RPMI7951 (cell line): ENCODE measurements at regions not wholly inside any gene's neighbourhood (a gene's known extent, or its start where the extent isn't known, plus 50 kb on each side); places are given as distances from the start of the nearest gene placed in this dataset.

Experiments
- DNase-seq: peaks from one replicate; pipeline ENCODE4 v3.0.0-alpha.2; 2012; ENCODE audit warnings: low read depth

DNA sequence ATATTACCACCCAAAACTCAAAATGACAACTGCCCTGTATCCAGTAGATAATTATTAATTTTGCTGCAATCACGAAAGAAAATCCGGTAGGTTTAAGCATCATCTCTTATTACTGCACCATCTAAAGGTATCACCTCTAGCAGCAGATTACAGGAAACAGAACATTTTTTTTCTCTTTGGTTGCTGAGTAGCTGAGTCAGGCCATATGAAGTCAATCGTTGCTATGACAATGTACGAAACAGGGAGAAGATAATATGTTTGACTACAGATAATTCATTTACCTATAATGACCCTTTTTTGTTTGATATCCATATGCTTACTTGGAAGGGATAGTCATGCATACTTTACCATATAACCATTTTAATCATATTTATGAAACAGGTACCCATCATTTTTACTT, 831.6 kb upstream of the CHAC2 start:
- DNase-seq = no peak

DNA sequence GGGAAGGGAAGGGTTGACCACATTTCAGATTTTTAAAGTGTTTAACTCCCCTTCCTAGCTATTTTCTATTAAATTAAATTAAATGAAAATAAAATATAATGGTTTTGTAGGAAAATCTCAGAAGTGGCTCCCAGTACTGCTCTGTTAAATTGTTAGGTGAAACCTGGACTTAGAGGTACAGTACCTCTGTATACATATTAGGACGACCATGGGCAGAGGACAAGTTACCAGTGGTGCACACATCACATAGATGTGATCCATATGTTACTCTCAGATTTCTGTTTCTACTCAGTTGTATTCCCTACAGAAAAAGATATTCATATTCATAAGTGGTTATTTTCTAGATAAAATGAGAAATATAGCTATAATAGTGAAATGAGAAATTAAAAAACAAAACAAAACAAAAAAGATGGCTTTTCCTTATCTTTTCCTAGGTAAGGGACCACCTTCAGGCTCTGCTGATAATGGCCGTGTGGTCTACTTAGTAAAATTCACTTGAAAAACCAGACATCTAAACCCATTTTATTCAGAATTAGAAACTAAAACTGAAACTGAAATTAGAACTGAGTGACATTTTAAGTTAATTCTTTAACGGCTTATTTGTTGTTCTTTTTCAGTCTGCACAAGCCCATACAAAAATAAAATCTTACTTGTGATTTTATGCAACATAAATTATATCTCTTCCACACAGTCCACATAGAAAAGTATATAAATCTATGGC, 832.5 kb upstream of the CHAC2 start:
- DNase-seq = no peak

DNA sequence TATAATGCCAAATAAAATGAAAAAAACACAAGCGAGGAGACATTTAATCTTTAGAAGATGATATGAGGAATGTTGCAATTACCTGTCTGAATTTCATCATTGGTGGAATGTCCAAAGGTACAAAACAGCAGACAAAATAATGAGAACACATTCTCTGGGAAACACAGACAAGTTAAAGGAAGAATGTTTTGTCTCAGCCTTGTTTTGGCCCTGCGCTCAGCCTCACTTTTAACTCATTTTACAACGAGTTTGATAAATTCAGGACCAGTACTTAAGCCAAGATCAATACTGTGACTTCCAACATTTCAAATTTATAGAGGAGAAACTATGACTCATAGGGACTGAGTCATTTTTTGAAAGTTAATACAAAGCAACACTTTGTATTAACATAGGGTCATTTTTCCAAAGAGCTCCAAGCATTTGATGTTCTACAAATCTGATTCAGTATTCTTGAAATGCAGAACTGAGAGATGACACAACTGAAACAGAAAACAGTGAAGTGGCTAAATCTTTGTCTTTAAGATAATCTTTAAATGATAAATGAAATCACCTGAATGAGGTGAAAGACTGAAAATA, 833.2 kb upstream of the CHAC2 start:
- DNase-seq = peak; percentile 11

DNA sequence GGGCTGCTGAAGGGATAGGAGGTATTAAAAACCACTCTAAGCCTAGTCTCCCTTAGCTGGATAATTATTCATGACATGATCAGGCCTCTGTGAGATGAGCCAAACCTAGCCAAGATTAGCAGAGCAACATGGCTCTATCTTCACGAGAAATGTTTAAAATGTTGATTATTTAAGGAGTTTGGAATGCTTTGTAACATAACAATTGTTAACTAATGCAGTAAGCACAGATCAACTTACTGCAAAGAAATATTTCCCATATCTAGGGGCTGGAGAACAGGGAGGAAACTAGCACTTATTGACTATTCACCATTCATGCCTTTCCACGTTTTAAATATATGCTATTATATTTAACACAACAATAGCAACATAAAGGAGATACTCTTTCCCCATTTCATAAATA, 833.7 kb upstream of the CHAC2 start:
- no peak for DNase-seq

DNA sequence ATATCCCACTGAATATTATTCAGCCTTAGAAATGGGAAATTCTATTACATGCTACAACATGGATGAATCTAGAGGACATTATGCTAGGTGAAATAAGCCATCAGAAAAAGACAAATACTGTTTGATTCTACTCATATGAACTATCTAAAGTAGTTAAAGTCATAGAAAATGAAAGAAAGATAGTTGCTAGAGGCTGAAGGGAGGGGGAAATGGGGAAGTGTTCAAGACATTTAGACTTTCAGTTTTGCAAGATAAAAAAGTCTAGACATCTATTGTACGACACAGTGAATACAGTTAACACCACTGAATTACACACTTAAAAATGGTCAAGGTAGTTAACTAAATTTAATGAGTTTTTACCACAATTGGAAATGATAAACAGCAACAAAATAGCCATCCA, 835.9 kb upstream of the CHAC2 start:
- DNase-seq = no peak

DNA sequence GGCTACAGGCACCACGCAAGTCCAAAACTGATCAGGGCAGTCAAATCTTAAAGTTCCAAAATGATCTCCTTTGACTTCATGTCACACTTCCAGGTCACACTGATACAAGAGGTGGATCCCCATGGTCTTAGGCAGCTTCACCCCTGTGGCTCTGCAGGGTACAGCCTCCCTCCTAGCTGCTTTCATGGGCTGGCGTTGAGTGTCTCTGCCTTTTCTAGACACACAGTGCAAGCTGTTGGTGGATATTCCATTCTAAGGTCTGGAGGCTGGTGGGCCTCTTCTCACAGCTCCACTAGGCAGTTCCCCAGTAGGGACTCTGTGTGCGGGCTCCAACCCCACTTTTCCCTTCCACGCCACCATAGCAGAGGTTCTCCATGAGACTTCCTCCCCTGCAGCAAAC, 838.2 kb upstream of the CHAC2 start:
- DNase-seq = no peak

DNA sequence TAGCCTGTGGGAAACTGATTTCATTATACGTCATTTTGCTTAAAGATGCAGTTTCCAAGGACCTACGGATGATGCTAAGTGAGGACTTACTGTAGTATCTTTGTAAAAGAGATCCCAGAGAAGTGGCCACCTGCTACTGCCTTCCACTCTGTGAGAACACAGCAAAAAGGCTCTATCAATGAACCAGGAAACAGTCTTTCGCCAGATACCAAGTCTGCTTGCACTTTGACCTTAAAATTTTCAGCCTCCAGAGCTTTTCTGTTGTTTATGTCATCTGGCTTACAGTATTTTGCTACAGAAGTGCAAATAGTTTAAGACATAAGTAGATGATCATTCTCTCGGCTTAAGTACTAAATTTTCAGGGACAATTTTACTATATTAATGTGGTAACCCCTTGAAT, 847.9 kb upstream of the CHAC2 start:
- DNase-seq = no peak

DNA sequence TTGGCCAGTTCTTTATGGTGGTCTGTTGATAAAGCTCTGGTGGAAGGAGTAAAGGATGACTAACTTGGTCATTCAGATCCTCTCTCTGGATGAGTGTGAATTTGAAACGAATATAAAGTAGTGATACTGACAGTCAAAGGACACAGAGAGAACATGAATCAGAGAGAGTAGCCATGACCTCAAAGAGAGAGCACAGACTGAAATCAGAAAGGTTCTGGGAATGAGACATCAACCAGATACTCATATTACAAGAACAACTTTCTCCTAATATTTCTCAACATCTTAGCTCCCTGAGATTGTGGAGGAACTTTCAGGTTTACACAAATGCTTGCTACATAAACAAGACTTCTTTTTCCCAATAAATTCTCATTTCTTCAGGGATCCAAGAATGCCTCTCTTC, 849.1 kb upstream of the CHAC2 start:
- no peak for DNase-seq

DNA sequence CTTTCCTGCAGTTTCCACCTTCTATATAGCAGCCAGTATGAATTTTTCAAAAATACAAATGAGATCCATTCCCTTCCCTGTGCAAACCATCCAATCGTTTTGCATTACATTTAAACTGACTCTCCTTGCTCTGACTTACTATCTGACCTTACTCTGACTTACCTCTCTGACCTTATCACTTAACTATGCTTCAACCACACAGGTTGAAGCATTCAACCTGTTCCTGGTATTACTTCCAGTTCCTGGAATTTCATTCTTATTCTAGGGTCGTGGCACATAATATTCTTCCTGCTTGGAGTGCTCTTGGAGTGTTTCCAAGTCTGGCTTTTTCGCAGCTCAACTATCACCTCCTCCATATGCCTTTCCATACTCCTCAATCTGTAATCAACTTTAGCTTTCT, 850.6 kb upstream of the CHAC2 start:
- DNase-seq = no peak

DNA sequence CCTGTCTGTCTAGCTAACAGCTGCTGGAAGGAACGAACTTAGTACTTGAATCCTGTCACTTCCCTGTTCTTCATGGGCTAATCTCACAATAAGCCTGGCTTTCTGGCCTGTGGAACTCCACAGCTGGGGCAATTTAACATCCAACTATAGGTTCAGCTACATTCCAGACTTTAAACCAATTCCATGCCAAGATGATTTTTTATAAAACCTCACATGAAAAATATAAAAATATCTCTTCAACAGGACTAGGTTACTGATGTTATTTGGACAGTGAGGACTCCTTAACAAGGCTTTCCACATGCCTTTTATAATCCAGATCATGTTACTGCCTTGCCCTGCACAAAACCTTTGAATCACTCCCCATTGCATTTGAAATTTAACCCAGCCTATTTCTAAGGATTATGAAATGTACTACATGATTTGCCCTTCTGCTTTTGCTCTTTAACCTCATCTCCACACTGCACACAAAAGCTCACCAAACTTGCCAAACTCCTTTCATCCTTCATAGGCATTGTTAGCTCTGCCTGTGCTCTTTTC, 863.2 kb upstream of the CHAC2 start:
- no peak for DNase-seq

DNA sequence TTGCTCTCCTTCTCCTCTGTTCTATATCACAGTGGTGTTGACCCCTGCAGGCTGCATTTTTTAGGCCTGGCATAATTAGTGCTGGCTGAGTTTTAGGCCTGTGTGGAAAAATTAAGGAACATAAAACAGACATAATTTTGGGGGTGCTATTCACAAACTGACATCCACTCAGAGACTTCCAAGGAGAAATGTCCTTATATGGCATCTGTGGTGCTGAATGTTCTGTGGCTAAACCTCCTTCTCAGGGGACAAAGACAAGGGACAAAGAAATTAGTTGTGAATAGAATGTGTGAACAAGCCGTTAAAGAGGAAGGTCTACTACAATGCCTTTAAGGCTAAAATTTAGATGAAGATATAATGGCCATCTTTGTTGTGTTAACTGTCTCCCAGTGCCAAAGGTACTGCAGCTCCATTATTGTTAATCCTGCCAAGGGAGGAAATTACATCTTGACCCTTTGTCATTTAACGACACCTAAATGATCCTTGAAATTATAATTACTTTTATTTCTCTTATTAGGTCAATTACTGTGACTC, 870.0 kb upstream of the CHAC2 start:
- DNase-seq = no peak

DNA sequence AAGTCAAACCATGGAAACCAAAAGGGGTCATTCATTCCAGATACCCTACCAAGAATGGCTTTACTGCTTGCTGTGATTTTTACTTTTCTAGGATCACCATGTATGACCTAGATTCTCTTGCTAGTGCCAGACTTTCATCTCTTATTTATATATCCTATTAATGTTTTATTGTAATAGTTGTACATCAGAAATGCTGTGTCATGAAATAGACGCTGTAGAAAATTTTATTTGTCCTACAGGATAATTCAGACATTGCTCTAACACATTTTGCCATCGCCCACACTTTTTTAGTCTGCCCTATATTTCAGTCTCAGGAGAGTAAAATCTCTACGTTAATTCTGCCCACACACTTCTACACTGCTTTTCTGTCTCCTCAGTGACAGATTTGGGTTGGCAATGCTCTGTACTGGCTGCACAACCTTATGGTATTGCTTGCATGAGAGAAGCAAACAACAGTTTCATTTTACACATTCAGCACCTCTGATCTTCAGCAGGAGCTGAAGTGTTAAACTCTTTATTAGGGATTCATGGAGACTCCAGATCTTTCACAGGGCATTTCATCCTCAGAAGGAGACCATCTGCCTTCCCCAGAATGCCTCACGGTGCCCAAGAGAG, 871.8 kb upstream of the CHAC2 start:
- no peak for DNase-seq

DNA sequence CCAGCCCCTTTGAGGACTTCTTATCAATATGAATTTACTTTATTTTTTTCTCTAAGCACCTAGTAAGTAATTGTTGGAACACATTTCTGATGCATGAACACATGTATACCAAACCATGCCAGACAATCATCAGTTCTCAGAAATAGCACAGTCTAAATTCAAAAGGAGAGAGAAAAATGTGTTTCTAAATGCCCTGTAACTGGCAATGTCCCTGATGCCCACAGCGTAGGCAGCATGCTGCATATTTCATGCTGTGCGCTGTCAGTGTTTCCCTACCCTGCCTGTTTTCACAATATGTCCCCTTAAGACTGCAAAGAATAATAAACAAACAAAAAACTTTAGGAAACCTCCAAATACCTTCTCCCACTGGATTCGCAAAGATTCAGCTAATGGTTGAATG, 881.0 kb upstream of the CHAC2 start:
- DNase-seq = no peak

DNA sequence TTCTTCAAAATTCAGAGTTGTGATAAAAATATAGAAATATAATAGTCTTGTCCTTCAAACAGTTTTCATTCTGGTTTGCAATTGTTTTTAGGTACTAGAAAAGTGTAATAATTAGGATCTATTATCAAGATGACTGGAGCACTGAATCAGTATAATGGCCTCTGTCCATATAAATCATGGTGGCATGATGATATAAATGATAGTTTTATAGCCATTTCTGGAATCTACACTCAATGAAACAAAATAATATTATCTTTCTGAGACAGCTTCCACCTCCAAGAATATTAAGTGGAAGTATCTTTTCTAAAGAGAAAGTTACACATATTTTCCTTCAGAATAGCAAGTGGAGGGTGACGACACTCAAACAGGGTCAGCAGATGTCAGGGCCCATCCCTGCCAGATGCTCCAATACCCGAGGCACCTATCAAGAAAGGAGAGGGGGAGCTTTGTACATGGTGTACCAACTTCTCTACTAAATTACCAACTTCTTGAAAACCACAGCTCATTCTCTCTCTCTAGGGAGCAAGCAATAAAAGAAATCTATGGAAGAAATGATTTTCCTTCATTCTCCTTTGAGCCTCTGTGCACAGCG, 882.7 kb upstream of the CHAC2 start:
- no peak for DNase-seq

DNA sequence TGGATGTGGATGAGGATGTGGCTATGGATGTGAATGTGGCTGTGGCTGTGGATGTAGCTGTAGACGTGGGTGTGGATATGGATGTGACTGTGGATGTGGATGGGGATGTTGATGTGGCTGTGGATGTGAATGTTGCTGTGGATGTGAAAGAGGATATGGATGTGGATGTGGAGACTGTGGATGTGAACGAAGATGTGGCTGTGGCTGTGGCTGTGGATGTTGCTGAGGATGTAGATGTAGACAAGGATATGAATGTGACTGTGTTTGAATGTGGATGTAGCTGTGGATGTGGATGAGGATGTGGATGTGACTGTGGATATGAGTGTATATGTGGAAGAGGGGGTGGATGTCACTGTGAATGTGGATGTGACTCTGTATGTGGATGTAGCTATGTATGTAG, 884.6 kb upstream of the CHAC2 start:
- no peak for DNase-seq

DNA sequence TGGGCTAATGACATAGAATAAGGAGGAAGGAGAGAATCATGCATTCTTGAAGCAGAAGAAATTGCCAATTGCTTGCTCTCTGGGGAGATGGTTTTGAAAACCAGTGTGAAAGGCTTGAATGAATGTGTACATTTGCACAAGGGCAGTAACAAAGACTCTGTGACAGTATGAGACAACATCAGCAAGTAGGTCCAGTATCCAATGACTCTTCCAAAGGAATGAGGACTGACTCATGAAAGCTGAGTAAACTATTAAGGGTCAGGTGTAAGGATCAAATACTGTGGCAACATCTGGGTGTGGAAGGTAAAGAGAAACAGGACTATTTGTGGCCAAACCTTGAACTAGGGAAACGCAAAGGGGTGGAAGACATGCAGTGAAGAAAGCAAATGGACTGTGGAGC, 886.0 kb upstream of the CHAC2 start:
- DNase-seq = no peak

DNA sequence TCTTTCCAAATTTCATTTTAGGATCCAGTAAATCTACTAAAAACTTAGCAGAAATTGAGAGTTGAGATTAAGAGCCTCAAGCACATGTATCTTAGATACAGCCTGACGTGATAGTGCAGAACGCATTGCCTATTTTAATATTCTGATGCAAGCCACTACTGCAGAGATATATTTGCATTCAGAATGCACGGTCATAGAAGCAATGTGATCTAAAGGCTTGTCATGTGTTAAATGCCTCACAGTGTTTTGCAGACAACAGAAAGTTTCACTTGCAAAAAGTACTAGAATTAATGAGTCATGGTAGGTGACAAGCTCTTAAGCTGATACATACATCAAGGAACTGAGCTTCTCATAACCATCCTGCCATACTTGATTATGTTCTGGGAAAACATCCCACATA, 886.7 kb upstream of the CHAC2 start:
- DNase-seq = no peak

DNA sequence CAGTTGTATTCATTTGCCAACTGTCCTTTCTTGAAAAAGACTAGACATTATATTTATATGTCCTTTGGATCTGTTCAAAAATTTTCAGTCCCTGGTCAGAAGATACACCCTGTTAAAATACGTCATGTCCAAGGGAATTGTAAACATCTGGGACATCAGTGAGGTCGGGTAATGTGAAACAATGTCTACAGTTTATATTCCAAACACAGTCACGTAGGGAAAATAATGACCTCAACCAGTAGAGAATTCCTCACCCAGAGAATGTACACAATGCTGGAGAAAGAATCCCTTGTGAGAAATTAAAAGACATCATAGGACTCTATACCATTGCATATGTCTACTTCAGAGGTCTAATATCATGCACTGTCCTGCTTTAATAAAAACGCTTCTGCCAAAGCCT, 888.0 kb upstream of the CHAC2 start:
- no peak for DNase-seq

DNA sequence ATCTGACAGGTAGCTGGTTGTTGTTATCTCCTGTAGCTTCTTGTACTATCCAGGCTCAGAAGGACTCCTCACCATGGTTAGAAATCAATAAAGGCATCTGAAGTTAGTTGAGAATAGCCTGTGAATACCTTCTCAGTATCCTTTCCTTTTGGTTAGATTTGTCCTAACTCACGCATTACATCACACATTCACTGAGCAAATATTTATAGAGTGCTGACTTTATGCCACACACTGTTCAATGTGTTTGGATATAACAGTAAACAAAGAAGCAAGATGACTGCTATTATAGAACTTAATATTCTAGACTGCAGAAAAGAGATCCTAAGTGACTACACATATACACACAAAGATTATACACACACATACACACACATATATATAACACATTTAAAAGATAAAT, 889.9 kb upstream of the CHAC2 start:
- no peak for DNase-seq

DNA sequence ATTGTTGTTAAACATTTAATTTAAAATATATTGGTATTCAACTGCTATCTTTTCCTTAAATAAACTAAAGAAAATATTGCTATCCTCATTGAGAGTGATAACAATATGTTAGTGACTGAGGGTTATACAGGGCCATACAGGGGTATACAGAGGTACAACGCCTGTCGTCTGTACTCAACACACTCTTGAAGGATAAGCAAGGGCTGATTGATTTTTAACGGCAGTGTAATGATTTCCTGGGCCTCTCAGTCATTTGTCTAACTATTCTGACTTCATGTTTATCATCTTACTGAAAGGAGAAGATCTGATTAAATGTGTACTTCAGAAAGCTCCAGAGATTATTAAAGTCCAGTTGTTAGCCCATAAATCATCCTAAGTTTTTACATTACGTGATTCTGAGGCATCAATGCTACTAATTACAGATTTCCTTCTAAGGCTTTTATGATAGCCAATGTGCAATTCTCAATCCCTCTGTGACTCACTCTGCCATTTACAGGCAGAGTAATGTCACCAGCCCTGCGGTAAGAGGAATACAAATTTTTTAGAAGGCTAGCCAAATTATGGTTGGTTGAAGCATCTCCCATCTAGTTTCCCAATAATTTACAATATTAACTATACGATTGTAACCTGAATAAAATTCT, 893.0 kb upstream of the CHAC2 start:
- no peak for DNase-seq

DNA sequence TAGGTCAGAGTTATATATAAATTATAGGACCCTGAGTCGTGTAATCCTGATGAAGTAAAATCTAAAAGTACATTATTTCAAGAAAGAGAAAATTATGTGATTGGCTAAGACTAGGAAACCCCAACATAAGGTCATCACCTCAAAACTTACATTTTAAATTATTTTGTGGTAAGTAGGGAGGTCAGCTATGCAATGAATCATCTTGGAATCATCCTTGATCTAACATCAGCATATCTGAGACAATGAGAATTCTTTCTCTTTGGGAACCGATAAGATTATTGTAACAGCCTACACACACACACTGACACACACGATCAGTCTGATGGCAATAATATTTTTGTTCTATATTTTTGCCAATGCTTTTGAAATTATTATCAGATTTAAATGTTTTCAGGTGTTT, 904.8 kb upstream of the CHAC2 start:
- no peak for DNase-seq

DNA sequence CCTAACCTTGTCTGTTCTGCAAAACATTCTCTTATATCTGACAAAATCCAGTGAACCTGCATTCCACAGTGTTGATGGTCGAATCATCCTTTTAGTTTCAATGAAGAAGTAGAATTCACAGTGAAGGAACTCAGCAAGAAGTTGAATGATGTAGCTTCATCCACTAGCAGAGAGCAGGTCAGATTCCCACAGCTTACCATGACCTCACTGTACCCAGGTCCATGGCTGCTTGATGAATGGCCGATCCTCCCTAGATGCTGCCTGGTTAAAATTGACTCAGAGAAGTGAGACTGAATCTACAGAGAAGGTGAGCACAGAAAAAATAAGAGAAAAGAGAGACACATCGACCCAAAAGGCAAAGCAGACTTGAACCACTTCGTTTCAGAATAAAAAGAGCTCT, 906.0 kb upstream of the CHAC2 start:
- DNase-seq = no peak
